GM23338 (cell line): ENCODE measurements at regions not wholly inside any gene's neighbourhood (a gene's known extent, or its start where the extent isn't known, plus 50 kb on each side); places are given as distances from the start of the nearest gene placed in this dataset.

Experiments used
- CREB1 ChIP-seq: fragments of 250-450 bp; sonication (Bioruptor Pico); IDR thresholded peaks from 2 replicates; pipeline ENCODE4 v1.5.0; 2020; ENCODE audit warnings: low read depth, mild to moderate bottlenecking, moderate library complexity
- EZH2 ChIP-seq: fragments of 200-600 bp; sonication (generic); IDR thresholded peaks from one replicate; pipeline ENCODE4 v1.8.0; 2017; ENCODE audit warnings: antibody characterized with exemption, mild to moderate bottlenecking, low read depth; ENCODE audit not compliant: unreplicated experiment
- EZH2phosphoT487 ChIP-seq: fragments of 200-600 bp; sonication (generic); IDR thresholded peaks from one replicate; pipeline ENCODE4 v1.8.1; 2018; ENCODE audit warnings: antibody characterized with exemption; ENCODE audit not compliant: unreplicated experiment
- JUNB ChIP-seq: IDR thresholded peaks from one replicate; pipeline ENCODE4 v1.6.1; 2016; ENCODE audit warnings: antibody characterized with exemption; ENCODE audit not compliant: unreplicated experiment
- NANOG ChIP-seq: IDR thresholded peaks from 2 replicates; pipeline ENCODE4 v1.6.1; 2016; ENCODE audit warnings: antibody characterized with exemption, borderline replicate concordance
- POLR2AphosphoS5 ChIP-seq: IDR thresholded peaks from 2 replicates; pipeline ENCODE4 v1.6.1; 2016; ENCODE audit warnings: antibody characterized with exemption, low read depth
- ZNF114 ChIP-seq: fragments of 250-450 bp; sonication (Bioruptor Pico); IDR thresholded peaks from 2 replicates; pipeline ENCODE4 v1.5.0; 2020; ENCODE audit warnings: mild to moderate bottlenecking, moderate library complexity
- ZNF331 ChIP-seq: fragments of 250-450 bp; sonication (Bioruptor Pico); IDR thresholded peaks from 2 replicates; pipeline ENCODE4 v1.5.0; 2020; ENCODE audit warnings: low read depth, mild to moderate bottlenecking, moderate library complexity
- TF ChIP-seq, protein P1 (sequence below), 2 experiments: fragments of 200-600 bp in 1 of 2; sonication (generic) in 1 of 2; conservative IDR thresholded peaks; 2 replicates each; pipeline versions ENCODE4 v1.5.1 to v1.6.1; 2016 to 2017; ENCODE audit warnings: antibody characterized with exemption in 2 of 2, low read depth in 2 of 2, mild to moderate bottlenecking in 2 of 2, moderate library complexity in 1 of 2
- TF ChIP-seq, protein P2 (sequence below): IDR thresholded peaks from one replicate; pipeline ENCODE4 v1.6.1; 2018; ENCODE audit warnings: antibody characterized with exemption; ENCODE audit not compliant: unreplicated experiment
- TF ChIP-seq, protein P3 (sequence below): fragments of 250-450 bp; sonication (Bioruptor Pico); IDR thresholded peaks from 2 replicates; pipeline ENCODE4 v1.5.0; 2020; ENCODE audit warnings: mild to moderate bottlenecking, moderate library complexity

DNA sequence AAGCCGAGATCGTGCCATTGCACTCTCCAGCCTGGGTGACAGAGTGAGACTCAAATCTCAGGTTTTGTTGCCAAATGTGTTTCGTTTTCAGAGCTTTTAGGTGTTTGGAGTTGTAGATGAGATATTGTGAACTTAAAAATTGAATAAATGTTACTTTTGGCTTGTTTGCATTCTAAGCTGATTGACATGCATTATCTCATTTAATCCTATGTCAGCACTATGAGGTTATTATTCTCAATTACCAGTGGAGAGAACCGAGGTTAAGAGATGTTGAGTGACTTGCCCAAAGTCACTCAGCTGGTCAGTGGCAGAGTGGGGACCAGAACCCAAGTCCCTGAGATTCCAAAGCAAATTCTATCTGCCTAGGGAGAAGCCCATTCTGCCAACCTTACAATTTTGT lies 72.6 kb upstream of the PIM1 start:
- TF ChIP-seq, protein P1, sequence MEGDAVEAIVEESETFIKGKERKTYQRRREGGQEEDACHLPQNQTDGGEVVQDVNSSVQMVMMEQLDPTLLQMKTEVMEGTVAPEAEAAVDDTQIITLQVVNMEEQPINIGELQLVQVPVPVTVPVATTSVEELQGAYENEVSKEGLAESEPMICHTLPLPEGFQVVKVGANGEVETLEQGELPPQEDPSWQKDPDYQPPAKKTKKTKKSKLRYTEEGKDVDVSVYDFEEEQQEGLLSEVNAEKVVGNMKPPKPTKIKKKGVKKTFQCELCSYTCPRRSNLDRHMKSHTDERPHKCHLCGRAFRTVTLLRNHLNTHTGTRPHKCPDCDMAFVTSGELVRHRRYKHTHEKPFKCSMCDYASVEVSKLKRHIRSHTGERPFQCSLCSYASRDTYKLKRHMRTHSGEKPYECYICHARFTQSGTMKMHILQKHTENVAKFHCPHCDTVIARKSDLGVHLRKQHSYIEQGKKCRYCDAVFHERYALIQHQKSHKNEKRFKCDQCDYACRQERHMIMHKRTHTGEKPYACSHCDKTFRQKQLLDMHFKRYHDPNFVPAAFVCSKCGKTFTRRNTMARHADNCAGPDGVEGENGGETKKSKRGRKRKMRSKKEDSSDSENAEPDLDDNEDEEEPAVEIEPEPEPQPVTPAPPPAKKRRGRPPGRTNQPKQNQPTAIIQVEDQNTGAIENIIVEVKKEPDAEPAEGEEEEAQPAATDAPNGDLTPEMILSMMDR (conservative IDR thresholded peaks at IDR 0.05; ENCODE audit: low read depth in 2 of 2): no peak
- TF ChIP-seq EZH2: no peak
- TF ChIP-seq POLR2AphosphoS5: no peak
- TF ChIP-seq ZNF114 (CRISPR knock-in tag): no peak
- no peak for TF ChIP-seq ZNF331 (CRISPR knock-in tag)
- TF ChIP-seq CREB1: no peak
- TF ChIP-seq, protein P2, sequence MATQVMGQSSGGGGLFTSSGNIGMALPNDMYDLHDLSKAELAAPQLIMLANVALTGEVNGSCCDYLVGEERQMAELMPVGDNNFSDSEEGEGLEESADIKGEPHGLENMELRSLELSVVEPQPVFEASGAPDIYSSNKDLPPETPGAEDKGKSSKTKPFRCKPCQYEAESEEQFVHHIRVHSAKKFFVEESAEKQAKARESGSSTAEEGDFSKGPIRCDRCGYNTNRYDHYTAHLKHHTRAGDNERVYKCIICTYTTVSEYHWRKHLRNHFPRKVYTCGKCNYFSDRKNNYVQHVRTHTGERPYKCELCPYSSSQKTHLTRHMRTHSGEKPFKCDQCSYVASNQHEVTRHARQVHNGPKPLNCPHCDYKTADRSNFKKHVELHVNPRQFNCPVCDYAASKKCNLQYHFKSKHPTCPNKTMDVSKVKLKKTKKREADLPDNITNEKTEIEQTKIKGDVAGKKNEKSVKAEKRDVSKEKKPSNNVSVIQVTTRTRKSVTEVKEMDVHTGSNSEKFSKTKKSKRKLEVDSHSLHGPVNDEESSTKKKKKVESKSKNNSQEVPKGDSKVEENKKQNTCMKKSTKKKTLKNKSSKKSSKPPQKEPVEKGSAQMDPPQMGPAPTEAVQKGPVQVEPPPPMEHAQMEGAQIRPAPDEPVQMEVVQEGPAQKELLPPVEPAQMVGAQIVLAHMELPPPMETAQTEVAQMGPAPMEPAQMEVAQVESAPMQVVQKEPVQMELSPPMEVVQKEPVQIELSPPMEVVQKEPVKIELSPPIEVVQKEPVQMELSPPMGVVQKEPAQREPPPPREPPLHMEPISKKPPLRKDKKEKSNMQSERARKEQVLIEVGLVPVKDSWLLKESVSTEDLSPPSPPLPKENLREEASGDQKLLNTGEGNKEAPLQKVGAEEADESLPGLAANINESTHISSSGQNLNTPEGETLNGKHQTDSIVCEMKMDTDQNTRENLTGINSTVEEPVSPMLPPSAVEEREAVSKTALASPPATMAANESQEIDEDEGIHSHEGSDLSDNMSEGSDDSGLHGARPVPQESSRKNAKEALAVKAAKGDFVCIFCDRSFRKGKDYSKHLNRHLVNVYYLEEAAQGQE: no peak
- TF ChIP-seq EZH2phosphoT487: no peak
- TF ChIP-seq JUNB: no peak
- TF ChIP-seq, protein P3, sequence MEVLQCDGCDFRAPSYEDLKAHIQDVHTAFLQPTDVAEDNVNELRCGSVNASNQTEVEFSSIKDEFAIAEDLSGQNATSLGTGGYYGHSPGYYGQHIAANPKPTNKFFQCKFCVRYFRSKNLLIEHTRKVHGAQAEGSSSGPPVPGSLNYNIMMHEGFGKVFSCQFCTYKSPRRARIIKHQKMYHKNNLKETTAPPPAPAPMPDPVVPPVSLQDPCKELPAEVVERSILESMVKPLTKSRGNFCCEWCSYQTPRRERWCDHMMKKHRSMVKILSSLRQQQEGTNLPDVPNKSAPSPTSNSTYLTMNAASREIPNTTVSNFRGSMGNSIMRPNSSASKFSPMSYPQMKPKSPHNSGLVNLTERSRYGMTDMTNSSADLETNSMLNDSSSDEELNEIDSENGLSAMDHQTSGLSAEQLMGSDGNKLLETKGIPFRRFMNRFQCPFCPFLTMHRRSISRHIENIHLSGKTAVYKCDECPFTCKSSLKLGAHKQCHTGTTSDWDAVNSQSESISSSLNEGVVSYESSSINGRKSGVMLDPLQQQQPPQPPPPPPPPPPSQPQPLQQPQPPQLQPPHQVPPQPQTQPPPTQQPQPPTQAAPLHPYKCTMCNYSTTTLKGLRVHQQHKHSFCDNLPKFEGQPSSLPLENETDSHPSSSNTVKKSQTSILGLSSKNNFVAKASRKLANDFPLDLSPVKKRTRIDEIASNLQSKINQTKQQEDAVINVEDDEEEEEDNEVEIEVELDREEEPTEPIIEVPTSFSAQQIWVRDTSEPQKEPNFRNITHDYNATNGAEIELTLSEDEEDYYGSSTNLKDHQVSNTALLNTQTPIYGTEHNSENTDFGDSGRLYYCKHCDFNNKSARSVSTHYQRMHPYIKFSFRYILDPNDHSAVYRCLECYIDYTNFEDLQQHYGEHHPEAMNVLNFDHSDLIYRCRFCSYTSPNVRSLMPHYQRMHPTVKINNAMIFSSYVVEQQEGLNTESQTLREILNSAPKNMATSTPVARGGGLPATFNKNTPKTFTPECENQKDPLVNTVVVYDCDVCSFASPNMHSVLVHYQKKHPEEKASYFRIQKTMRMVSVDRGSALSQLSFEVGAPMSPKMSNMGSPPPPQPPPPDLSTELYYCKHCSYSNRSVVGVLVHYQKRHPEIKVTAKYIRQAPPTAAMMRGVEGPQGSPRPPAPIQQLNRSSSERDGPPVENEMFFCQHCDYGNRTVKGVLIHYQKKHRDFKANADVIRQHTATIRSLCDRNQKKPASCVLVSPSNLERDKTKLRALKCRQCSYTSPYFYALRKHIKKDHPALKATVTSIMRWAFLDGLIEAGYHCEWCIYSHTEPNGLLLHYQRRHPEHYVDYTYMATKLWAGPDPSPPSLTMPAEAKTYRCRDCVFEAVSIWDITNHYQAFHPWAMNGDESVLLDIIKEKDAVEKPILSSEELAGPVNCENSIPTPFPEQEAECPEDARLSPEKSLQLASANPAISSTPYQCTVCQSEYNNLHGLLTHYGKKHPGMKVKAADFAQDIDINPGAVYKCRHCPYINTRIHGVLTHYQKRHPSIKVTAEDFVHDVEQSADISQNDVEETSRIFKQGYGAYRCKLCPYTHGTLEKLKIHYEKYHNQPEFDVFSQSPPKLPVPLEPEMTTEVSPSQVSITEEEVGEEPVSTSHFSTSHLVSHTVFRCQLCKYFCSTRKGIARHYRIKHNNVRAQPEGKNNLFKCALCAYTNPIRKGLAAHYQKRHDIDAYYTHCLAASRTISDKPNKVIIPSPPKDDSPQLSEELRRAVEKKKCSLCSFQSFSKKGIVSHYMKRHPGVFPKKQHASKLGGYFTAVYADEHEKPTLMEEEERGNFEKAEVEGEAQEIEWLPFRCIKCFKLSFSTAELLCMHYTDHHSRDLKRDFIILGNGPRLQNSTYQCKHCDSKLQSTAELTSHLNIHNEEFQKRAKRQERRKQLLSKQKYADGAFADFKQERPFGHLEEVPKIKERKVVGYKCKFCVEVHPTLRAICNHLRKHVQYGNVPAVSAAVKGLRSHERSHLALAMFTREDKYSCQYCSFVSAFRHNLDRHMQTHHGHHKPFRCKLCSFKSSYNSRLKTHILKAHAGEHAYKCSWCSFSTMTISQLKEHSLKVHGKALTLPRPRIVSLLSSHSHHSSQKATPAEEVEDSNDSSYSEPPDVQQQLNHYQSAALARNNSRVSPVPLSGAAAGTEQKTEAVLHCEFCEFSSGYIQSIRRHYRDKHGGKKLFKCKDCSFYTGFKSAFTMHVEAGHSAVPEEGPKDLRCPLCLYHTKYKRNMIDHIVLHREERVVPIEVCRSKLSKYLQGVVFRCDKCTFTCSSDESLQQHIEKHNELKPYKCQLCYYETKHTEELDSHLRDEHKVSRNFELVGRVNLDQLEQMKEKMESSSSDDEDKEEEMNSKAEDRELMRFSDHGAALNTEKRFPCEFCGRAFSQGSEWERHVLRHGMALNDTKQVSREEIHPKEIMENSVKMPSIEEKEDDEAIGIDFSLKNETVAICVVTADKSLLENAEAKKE (CRISPR knock-in tag): no peak
- no peak for TF ChIP-seq NANOG
